Muscle of back (tissue), 3 donors: ENCODE measurements at regions not wholly inside any gene's neighbourhood (a gene's known extent, or its start where the extent isn't known, plus 50 kb on each side); places are given as distances from the start of the nearest gene placed in this dataset.

Experiments
- DNase-seq, 3 donors: peaks; one replicate each; pipeline versions ENCODE4 v3.0.0 to v3.0.0-alpha.2; 2013

GRCh38 chr6:21953831-21954801, 342.7 kb downstream of the PRL start:
- DNase-seq: peak in 2 of 3 donors; percentile 28 to 75

- peak in 1 of 3 donors; percentile 23 for DNase-seq
Measured at GRCh38 chr6:21955053-21955595, 341.7 kb downstream of the PRL start.

- DNase-seq: no peak
Measured at GRCh38 chr6:21955951-21956350, 340.9 kb downstream of the PRL start.

GRCh38 chr6:21958428-21958827, 338.4 kb downstream of the PRL start:
- no peak for DNase-seq

GRCh38 chr6:21961226-21961625, 335.6 kb downstream of the PRL start:
- no peak for DNase-seq

GRCh38 chr6:21965016-21965415, 331.8 kb downstream of the PRL start:
- no peak for DNase-seq

GRCh38 chr6:21965953-21966539, 330.8 kb downstream of the PRL start:
- DNase-seq: no peak

GRCh38 chr6:21967056-21967974, 329.5 kb downstream of the PRL start:
- peak in 1 of 3 donors; percentile 55 for DNase-seq

- DNase-seq: no peak
Measured at GRCh38 chr6:21968411-21968810, 328.4 kb downstream of the PRL start.

GRCh38 chr6:21969192-21969591, 327.6 kb downstream of the PRL start:
- no peak for DNase-seq

GRCh38 chr6:21970569-21971300, 326.1 kb downstream of the PRL start:
- DNase-seq: peak in 1 of 3 donors; percentile 31

- peak in 1 of 3 donors; percentile 43 for DNase-seq
Measured at GRCh38 chr6:21971541-21971940, 325.3 kb downstream of the PRL start.

- DNase-seq: no peak
Measured at GRCh38 chr6:21972516-21972915, 324.3 kb downstream of the PRL start.

GRCh38 chr6:21977346-21977745, 319.5 kb downstream of the PRL start:
- no peak for DNase-seq

- DNase-seq: no peak
Measured at GRCh38 chr6:21981235-21981833, 315.5 kb downstream of the PRL start.

- DNase-seq: no peak
Measured at GRCh38 chr6:21984135-21984534, 312.7 kb downstream of the PRL start.

- peak; percentile 81 to 94 (median 88) for DNase-seq
Measured at GRCh38 chr6:21984561-21984960, 312.3 kb downstream of the PRL start.

GRCh38 chr6:21985904-21986303, 310.9 kb downstream of the PRL start:
- no peak for DNase-seq

GRCh38 chr6:21986703-21987102, 310.1 kb downstream of the PRL start:
- DNase-seq: no peak

GRCh38 chr6:21987501-21987957, 309.3 kb downstream of the PRL start:
- DNase-seq: peak; percentile 93 to 97 (median 94)
